ENCODE measurements at regions not wholly inside any gene's neighbourhood (a gene's known extent, or its start where the extent isn't known, plus 50 kb on each side); places are given as distances from the start of the nearest gene placed in this dataset.

GRCh38 chr11:111012491-111012890 is 233.0 kb upstream of the POU2AF2 start:
- TF ChIP-seq CTCF (IDR thresholded peaks at IDR 0.05) (no peak), POLR2AphosphoS5 (IDR thresholded peaks at IDR 0.05) (no peak), EP300 (IDR thresholded peaks at IDR 0.05) (no peak), POLR2A (IDR thresholded peaks at IDR 0.05) (no peak)

Data from upper lobe of left lung (tissue), 4 donors.